Testis (tissue), 2 donors: ENCODE measurements at regions not wholly inside any gene's neighbourhood (a gene's known extent, or its start where the extent isn't known, plus 50 kb on each side); places are given as distances from the start of the nearest gene placed in this dataset.

Experiments
- CTCF ChIP-seq, 3 experiments: fragments of 450-650 bp in 2 of 3; fragments of 200-600 bp in 1 of 3; sonication (generic) in 1 of 3; IDR thresholded peaks; one replicate each; pipeline ENCODE4 v1.5.1; 2016 to 2019; ENCODE audit warnings: antibody characterized with exemption in 3 of 3, mild to moderate bottlenecking in 2 of 3, moderate library complexity in 1 of 3
- POLR2A ChIP-seq: fragments of 450-650 bp; IDR thresholded peaks from one replicate; pipeline ENCODE4 v1.6.1; 2017; ENCODE audit warnings: antibody characterized with exemption, mild to moderate bottlenecking, moderate library complexity

GRCh38 chr1:38697387-38697786 is 162.2 kb downstream of the RRAGC start:
- TF ChIP-seq CTCF (IDR thresholded peaks at IDR 0.05) (no peak), POLR2A (no peak)
